ENCODE measurements at regions not wholly inside any gene's neighbourhood (a gene's known extent, or its start where the extent isn't known, plus 50 kb on each side); places are given as distances from the start of the nearest gene placed in this dataset.

DNA sequence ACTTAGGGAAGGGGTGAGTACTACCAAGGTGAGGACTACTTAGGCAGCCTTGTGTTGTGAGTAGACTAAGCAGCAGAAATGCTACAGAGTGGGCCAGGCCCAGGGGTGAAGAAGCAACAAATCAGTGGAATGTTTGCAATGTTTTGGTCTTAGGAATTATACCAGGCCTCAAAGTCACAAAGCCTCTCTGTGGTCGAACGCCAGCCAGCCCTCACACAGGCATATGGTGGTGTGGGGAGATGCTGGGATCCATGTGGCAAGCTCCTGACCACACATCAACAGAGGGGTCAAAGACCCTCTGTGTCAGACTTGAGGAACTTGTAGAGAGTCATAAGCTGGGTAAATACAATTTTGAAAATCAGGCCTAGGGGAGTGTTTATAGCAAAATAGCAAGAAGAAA, 153.8 kb upstream of the KLF3 start:
- ChIA-PET CTCF (no interaction called here), POLR2A (no interaction called here)
- H3K27me3 Mint-ChIP-seq (ENCODE audit: low read depth): peaks cover 5% of the 10 kb centered on the region

DNA sequence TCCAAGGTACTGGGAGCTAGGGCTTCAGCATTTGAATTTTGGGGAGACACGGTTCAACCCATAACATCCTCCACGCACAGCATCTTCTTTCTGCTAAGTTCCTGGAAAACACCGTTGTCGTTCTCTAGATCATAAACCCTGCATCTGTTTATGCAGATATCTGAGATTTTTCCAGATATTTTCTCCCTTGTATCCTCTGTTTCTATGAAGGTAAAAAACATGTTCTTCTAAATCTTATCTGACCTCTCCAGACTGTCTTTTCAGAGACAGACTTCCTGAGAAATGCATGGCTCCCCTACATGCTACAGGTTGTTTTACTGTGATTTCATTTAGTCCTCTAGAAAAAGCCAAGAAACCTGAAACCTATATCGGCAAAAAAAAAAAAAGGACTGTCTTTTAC, 152.3 kb upstream of the KLF3 start:
- ATAC-seq: no peak
- Mint-ChIP-seq H3K27ac (no peak overlapping the region), H3K9me3 (peaks cover 19% of the 10 kb centered on the region), H3K4me1 (peaks cover 27% of the 10 kb centered on the region), H3K27me3 (ENCODE audit: low read depth) (peaks cover 5% of the 10 kb centered on the region), H3K4me3 (no peak overlapping the region), H3K36me3 (no peaks in the 10 kb centered on the region)
- ChIA-PET CTCF (no interaction called here), POLR2A (interaction anchor here (0.7 kb wide), 1 partner anchor 156 kb away, joined by 4 read pairs; no protein-coding TSS in a partner anchor)
- DNase-seq (ENCODE audit: low spot score): no peak
- no peak for TF ChIP-seq CDX4 (CRISPR knock-in tag; IDR thresholded peaks at IDR 0.05; ENCODE audit: borderline replicate concordance)
- no peak for TF ChIP-seq RELA (CRISPR knock-in tag; IDR thresholded peaks at IDR 0.05; ENCODE audit: borderline replicate concordance)
- TF ChIP-seq, protein P1, sequence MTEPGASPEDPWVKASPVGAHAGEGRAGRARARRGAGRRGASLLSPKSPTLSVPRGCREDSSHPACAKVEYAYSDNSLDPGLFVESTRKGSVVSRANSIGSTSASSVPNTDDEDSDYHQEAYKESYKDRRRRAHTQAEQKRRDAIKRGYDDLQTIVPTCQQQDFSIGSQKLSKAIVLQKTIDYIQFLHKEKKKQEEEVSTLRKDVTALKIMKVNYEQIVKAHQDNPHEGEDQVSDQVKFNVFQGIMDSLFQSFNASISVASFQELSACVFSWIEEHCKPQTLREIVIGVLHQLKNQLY (CRISPR knock-in tag; IDR thresholded peaks at IDR 0.05): no peak
- TF ChIP-seq ETV6 (CRISPR knock-in tag; IDR thresholded peaks at IDR 0.05): no peak
- no peak for TF ChIP-seq ATF2 (CRISPR knock-in tag; IDR thresholded peaks at IDR 0.05; ENCODE audit: borderline replicate concordance, low read depth)
- TF ChIP-seq NR3C1 (CRISPR knock-in tag; conservative IDR thresholded peaks at IDR 0.05; ENCODE audit: low read depth): no peak
- no peak for TF ChIP-seq ZNF423 (CRISPR knock-in tag; IDR thresholded peaks at IDR 0.05)
- TF ChIP-seq SOX15 (CRISPR knock-in tag; IDR thresholded peaks at IDR 0.05): no peak
- TF ChIP-seq, protein P2, sequence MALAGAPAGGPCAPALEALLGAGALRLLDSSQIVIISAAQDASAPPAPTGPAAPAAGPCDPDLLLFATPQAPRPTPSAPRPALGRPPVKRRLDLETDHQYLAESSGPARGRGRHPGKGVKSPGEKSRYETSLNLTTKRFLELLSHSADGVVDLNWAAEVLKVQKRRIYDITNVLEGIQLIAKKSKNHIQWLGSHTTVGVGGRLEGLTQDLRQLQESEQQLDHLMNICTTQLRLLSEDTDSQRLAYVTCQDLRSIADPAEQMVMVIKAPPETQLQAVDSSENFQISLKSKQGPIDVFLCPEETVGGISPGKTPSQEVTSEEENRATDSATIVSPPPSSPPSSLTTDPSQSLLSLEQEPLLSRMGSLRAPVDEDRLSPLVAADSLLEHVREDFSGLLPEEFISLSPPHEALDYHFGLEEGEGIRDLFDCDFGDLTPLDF (CRISPR knock-in tag; IDR thresholded peaks at IDR 0.05): no peak
- TF ChIP-seq SP1 (CRISPR knock-in tag; conservative IDR thresholded peaks at IDR 0.05): no peak
- no peak for TF ChIP-seq GABPB1 (CRISPR knock-in tag; IDR thresholded peaks at IDR 0.05)
- no peak for TF ChIP-seq IRF2 (CRISPR knock-in tag; IDR thresholded peaks at IDR 0.05; ENCODE audit: borderline replicate concordance, low read depth)
- TF ChIP-seq RORB (CRISPR knock-in tag; IDR thresholded peaks at IDR 0.05): no peak
- no peak for TF ChIP-seq NFATC4 (CRISPR knock-in tag; IDR thresholded peaks at IDR 0.05)
- TF ChIP-seq GRHL2 (CRISPR knock-in tag; IDR thresholded peaks at IDR 0.05; ENCODE audit: insufficient replicate concordance, severe bottlenecking): no peak

More for the DNA sequence above, 153.8 kb upstream of the KLF3 start:
- Mint-ChIP-seq H3K36me3 (no peaks in the 10 kb centered on the region), H3K4me1 (peaks cover 19% of the 10 kb centered on the region), H3K27ac (no peak overlapping the region), H3K4me3 (no peak overlapping the region), H3K9me3 (peaks cover 19% of the 10 kb centered on the region)
- DNase-seq (ENCODE audit: low spot score) (no peak), ATAC-seq (no peak)
- TF ChIP-seq MYBL2 (CRISPR knock-in tag; IDR thresholded peaks at IDR 0.05): no peak
- no peak for TF ChIP-seq NR1H2 (CRISPR knock-in tag; IDR thresholded peaks at IDR 0.05)
- TF ChIP-seq, protein P3, sequence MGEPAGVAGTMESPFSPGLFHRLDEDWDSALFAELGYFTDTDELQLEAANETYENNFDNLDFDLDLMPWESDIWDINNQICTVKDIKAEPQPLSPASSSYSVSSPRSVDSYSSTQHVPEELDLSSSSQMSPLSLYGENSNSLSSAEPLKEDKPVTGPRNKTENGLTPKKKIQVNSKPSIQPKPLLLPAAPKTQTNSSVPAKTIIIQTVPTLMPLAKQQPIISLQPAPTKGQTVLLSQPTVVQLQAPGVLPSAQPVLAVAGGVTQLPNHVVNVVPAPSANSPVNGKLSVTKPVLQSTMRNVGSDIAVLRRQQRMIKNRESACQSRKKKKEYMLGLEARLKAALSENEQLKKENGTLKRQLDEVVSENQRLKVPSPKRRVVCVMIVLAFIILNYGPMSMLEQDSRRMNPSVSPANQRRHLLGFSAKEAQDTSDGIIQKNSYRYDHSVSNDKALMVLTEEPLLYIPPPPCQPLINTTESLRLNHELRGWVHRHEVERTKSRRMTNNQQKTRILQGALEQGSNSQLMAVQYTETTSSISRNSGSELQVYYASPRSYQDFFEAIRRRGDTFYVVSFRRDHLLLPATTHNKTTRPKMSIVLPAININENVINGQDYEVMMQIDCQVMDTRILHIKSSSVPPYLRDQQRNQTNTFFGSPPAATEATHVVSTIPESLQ (CRISPR knock-in tag; IDR thresholded peaks at IDR 0.05): no peak
- TF ChIP-seq, protein P4, sequence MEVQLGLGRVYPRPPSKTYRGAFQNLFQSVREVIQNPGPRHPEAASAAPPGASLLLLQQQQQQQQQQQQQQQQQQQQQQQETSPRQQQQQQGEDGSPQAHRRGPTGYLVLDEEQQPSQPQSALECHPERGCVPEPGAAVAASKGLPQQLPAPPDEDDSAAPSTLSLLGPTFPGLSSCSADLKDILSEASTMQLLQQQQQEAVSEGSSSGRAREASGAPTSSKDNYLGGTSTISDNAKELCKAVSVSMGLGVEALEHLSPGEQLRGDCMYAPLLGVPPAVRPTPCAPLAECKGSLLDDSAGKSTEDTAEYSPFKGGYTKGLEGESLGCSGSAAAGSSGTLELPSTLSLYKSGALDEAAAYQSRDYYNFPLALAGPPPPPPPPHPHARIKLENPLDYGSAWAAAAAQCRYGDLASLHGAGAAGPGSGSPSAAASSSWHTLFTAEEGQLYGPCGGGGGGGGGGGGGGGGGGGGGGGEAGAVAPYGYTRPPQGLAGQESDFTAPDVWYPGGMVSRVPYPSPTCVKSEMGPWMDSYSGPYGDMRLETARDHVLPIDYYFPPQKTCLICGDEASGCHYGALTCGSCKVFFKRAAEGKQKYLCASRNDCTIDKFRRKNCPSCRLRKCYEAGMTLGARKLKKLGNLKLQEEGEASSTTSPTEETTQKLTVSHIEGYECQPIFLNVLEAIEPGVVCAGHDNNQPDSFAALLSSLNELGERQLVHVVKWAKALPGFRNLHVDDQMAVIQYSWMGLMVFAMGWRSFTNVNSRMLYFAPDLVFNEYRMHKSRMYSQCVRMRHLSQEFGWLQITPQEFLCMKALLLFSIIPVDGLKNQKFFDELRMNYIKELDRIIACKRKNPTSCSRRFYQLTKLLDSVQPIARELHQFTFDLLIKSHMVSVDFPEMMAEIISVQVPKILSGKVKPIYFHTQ (CRISPR knock-in tag; IDR thresholded peaks at IDR 0.05): no peak
- no peak for TF ChIP-seq HMGXB4 (CRISPR knock-in tag; IDR thresholded peaks at IDR 0.05)
- no peak for TF ChIP-seq NFE2L1 (CRISPR knock-in tag; IDR thresholded peaks at IDR 0.05)
